HG02759 (cell line): ENCODE measurements at regions not wholly inside any gene's neighbourhood (a gene's known extent, or its start where the extent isn't known, plus 50 kb on each side); places are given as distances from the start of the nearest gene placed in this dataset.

Source experiments
- ATAC-seq: cut with Tn5 transposase; IDR thresholded peaks from one replicate; pipeline ENCODE4 v1.9.1; 2021; ENCODE audit warnings: mild to moderate bottlenecking, moderate library complexity; ENCODE audit not compliant: unreplicated experiment

- ATAC-seq, result no peak
Measured at GRCh38 chr6:134472661-134473060, 154.7 kb upstream of the SGK1 start.

GRCh38 chr6:134472046-134472445 is 154.1 kb upstream of the SGK1 start:
- ATAC-seq, result no peak

DNA sequence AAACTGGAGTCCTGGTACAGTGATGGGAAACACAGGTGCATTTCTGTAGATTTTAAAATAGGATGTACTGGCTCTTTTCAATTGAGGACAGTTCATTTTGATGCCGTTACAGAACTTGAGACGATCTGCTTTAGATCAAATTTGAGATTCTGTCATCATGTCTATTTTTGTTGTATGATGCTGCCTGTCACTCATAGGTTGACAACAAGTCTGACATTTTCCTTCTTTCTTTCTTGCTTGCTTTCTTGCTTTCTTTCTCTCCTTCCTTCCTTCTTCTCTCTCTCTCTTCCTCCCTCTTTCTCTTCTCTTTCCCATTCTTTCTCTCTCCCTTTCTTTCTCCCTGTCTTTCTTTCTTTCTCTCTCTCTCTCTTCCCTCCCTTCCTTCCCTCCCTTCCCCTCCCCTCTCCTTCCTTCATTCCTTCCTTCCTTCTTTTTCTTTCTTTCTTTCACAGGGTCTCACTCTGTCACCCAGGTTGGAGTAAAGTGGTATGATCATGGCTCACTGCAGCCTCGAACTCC is 152.6 kb upstream of the SGK1 start:
- ATAC-seq, result no peak

DNA sequence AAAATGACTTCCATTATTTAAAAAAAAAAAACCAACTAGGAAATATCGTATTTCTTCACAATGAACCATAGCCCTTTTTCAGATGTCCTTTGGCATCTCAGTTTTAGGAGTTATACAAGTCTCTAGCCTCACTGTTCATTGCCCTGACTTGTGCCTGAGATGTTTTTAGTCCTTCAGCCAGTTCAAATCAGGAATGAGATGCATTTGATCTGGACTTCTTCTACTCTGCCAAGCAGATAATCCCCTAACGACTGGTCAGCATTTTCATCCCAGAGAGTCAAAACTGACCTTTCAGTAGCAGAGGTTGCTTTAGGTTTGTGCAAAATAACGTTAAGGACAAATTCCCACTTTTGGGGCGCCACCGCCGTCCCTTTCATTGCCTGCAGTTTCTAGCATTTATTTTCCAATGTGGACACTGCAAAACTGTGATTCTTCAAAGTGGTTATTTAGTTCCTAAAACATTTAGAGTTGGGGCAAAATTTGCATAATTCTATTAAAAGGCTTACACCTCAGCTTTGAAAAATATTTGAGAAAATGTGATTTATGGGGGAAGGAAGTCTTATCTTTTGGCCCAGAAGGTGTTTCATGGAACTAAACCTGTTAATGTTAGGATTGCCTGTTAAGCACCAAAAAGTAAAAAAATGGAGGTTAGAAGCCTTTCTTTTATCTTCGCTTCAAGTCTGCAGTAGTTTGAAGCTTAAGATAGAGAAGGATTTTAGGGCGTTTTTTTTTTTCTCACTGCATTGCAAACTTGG is 152.0 kb upstream of the SGK1 start:
- ATAC-seq, result no peak

- ATAC-seq, result no peak
Measured at GRCh38 chr6:134468633-134469032, 150.7 kb upstream of the SGK1 start.

DNA sequence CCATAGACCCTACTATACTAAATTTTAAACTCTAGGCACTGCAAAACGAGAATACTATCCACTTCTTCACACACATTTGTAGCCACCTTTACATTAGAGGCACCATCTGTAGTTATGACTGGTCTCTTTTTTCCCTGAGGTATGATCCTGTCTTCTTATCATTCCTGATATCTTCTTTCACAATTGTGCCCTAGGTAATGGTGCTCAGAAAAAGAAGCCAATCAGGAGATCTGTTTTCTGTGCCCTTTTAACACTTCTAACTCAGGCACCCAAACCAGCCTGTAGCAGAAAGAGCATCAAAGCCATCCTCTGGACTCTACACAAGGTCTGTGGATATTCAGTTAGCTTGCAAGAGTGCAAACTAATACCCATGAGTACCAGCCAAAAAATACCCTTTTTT is 149.7 kb upstream of the SGK1 start:
- no peak for ATAC-seq

DNA sequence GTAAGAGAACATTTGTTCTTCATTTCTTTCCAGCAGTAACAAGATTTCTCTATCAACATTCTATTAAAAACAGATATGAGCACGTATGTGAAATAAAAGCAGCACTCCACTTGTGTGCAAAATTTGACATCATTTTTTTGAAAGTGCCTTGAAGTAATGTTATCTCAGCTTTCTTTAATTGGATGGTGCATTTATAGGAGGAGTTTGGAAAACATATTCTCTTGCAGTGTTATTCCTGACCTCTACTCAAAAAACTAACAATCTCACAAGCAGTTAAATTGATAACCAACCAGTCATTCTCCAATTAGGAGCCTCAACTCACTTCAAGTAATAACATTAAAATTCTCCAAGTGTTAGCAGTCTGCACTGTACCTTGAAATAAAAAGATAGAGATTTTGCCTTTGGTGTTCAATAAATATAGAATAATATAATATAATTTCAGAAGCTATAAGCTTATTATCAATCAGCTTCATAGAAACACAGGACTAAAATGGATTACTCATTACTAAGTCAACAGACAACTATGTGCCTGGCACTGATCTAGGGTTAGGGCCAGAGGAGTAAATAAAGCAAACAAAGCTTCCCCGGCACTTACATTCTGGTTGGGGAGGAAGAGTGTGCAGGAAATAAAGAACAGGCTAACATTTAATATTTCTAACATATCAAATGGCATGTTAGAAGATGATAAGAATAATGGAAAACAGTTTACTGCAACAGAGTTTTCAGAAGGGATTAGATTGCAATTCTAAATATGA is 149.0 kb upstream of the SGK1 start:
- no peak for ATAC-seq

- no peak for ATAC-seq
Measured at GRCh38 chr6:134464690-134465411, 146.9 kb upstream of the SGK1 start.

DNA sequence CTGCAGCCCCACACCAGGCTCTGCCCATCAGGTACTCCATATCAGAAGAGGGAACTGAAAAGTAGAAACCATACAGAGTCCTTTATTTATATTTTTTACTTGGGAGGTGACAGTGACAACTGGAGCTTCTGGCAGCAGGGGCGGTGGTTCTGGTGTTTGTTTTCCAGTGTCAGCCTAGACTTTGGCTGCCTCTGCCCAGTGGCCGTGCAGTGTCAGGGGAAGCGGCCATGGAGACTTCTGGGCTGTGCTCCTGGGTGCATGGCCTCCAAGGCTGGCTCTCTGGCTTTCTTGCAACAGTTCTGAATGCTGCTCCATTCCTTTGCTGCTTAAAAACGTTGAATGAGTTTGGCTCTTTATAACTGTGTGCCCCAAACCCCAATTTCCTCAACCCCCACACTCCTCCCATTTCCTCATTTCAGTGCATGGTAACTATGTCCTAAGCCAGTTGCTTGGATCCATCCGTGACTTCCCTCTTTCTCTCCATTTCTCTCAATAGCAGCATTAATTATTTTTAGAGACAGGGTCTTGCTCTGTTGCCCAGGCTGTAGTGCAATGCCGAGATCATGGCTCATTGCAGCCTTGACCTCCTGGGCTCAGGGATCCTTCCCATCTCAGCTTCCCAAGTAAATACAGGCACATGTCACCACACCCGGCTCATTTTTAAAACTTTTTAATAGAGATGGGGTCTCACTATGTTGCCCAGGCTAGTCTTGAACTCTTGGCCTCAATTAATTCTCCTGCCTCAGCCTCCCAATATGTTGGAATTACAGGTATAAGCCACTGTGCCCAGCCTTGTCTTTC is 141.1 kb upstream of the SGK1 start:
- no peak for ATAC-seq

- no peak for ATAC-seq
Measured at GRCh38 chr6:134457941-134458340, 140.0 kb upstream of the SGK1 start.

- no peak for ATAC-seq
Measured at GRCh38 chr6:134456226-134456625, 138.3 kb upstream of the SGK1 start.

DNA sequence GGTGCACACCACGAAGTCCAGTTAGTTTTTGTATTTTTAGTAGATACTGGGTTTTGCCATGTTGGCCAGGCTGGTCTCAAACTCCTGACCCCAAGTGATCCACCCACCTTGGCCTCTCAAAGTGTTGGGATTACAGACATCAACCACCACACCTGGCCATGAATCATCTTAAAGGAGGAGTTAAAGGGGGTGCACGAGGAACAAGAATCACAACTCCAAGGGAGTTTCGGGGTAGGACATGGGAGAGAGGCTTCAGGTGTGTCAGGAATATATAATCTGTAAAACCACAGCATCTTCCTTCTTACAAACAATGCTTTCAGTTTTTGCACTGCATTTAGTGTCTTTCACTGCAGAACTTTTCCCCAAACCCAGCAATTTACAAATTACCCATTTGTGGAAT is 137.4 kb upstream of the SGK1 start:
- ATAC-seq, result no peak

DNA sequence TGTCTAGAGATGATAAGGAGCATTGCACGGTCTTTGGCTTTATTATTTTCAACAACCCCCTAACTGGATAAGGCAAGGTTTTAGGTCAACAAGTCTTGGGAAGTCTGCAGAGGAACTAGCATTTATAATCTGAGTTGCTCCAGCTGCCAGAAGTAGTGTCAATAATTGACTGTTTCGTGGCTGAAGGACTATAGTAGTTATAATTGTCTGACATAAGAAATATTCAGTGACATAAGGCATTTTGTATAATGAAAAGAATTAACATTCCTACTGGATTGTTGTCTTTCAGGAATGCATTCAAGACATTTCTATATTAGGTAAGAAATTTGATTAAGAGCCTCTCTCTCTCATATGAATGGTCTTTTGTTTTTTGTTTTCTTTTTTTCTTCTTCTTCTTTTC is 136.9 kb upstream of the SGK1 start:
- ATAC-seq, result no peak

DNA sequence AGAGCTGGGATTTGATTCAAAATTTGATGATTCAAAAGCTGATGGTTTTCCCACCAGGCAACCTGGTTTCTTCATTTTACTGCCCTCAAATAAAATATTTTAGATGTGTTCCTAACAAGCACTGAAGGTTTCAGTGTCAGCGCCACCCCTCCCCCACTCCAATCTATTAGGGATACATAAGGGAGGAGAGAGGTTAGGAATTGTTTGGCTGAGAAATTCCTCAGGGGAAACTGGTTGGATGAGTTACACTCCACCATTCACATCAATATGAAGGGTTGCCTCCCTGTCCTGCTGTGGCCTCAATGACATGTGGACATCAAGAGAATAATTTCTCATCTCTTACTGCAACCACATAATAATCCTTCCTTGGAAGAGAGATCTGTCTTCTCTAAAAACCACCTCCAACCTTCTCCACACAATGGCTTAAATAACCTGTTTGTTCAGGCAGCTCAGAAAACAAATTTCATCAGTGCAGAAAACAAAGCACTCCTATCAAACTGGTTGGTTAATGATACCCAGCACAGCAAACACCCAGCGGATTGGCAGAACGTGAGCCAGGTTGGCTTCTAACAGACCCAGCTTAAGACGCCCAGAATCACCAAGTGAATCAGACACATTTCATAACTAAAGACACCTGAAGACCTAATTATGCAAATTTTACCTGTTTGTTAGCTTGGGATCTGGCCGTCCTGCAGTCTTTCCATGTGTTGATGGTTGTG is 136.0 kb upstream of the SGK1 start:
- no peak for ATAC-seq

DNA sequence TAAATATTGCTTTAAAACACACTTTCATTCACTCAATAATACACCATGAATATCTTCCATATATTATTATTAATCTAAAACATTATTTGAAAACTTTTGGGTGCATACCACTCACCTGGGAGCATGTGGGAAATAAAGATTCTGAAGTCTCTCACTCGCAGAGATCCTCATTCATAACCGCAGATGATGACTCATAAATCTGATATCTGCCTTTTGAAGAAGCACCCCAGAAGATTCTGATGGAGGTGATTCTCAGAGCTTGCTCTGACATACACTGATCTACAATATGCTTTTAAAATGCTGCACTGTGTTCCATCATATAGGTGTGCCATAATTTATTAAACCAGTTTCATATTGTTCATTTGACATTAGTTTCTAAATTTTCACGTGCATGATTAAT is 135.0 kb upstream of the SGK1 start:
- no peak for ATAC-seq

DNA sequence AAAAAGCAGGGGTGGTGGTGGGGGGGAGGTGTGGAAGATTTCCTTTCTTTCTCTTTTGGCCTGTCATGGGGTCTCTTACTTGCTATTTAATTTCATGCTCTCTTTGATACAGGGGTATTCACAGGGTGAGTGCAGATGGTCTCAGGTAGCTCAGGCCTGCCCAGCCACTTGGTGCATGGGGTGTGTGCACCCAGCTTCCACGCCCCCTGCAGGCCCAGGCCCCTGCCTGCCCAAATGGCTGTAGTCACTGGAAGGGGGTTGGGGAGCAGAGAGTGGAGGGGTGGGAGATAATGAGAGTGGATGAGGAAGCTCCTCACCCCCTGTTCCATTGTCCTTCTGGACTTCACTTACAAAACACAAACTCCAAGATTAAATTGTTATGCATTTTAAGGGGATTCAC is 133.6 kb upstream of the SGK1 start:
- no peak for ATAC-seq

DNA sequence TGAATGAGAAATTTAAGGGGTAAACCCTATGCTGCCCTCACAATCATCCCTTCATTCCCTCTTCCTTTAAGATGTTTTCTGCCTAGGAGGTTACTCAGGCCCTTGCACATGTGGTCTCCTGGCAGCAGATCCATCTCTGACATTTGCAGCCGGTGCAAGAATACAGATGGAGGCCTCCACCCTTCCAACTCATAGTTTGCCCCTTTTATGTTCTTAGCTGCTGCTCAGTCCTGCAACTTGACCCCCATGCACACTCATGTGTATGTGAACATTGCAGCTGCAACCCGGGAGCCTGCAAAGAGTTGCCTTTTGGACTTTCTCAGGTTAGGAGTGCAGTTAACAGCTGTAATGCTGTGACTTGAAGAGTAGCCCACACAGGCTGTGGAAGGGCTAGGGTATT is 131.9 kb upstream of the SGK1 start:
- ATAC-seq, result no peak

- ATAC-seq, result no peak
Measured at GRCh38 chr6:134449004-134449403, 131.1 kb upstream of the SGK1 start.

DNA sequence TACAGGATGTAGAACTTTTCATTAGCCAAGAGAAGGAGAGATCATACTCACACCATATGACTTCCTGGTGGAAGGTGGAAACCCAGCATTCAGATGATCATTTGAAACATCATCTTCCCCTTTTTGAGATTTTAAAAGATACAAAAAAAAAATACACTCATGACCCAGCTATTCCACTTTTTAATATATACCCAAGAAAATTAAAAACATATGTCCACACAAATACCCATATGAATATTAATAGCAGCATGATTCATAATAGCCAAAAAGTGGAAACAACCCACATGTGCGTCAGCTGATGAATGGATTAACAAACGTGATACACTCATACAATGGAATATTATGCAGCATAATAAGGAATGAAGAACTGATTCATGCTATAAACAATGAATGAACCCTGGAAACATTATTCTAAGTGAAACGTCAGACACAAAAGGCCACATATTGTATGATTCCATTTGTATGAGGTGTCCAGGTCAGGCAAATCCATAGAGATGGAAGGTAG is 130.0 kb upstream of the SGK1 start:
- no peak for ATAC-seq

GRCh38 chr6:134447423-134447822 is 129.5 kb upstream of the SGK1 start:
- ATAC-seq, result no peak
